C4-2B (cell line): ENCODE measurements at regions not wholly inside any gene's neighbourhood (a gene's known extent, or its start where the extent isn't known, plus 50 kb on each side); places are given as distances from the start of the nearest gene placed in this dataset.
"Not testable (repeated sequence)": the region's sequence is repeated elsewhere in the genome, so short reads cannot be mapped to it uniquely, and the experiment has no call there.

Experiments
- ZFX ChIP-seq: fragments of 450-650 bp; IDR thresholded peaks from 2 replicates; pipeline ENCODE4 v1.6.1; 2017
- TF ChIP-seq, protein P1 (sequence below): fragments of 450-650 bp; conservative IDR thresholded peaks from 2 replicates; pipeline ENCODE4 v1.5.1; 2017; ENCODE audit warnings: mild to moderate bottlenecking

DNA sequence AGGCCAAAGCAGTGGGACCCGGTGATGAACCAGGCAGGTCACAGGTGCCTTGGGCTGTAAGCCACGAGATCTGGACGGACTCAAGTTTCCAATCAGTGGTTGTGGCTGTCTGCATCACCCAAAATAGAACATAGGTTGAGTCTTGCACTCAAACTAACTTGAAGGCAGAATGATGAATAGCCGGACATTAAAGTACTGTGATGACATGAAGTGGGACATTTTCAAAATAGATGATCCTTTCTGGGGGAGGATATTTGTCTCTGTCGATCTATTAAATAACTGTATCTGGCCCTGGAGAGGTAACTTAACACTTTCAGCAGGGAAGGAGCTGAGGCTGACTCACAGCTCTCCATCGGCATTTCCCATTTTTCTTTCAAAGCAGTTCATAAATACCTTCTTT is 66.1 kb upstream of the GPR89A start:
- TF ChIP-seq, protein P1, sequence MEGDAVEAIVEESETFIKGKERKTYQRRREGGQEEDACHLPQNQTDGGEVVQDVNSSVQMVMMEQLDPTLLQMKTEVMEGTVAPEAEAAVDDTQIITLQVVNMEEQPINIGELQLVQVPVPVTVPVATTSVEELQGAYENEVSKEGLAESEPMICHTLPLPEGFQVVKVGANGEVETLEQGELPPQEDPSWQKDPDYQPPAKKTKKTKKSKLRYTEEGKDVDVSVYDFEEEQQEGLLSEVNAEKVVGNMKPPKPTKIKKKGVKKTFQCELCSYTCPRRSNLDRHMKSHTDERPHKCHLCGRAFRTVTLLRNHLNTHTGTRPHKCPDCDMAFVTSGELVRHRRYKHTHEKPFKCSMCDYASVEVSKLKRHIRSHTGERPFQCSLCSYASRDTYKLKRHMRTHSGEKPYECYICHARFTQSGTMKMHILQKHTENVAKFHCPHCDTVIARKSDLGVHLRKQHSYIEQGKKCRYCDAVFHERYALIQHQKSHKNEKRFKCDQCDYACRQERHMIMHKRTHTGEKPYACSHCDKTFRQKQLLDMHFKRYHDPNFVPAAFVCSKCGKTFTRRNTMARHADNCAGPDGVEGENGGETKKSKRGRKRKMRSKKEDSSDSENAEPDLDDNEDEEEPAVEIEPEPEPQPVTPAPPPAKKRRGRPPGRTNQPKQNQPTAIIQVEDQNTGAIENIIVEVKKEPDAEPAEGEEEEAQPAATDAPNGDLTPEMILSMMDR = not testable (repeated sequence)
- not testable (repeated sequence) for TF ChIP-seq ZFX
